Embryonic facial prominence (tissue), 1 donor: ENCODE measurements at regions not wholly inside any gene's neighbourhood (a gene's known extent, or its start where the extent isn't known, plus 50 kb on each side); places are given as distances from the start of the nearest gene placed in this dataset.

Experiments
- DNase-seq: peaks from one replicate; pipeline ENCODE4 v3.0.0-alpha.2; 2016; ENCODE audit errors: extremely low spot score

DNA sequence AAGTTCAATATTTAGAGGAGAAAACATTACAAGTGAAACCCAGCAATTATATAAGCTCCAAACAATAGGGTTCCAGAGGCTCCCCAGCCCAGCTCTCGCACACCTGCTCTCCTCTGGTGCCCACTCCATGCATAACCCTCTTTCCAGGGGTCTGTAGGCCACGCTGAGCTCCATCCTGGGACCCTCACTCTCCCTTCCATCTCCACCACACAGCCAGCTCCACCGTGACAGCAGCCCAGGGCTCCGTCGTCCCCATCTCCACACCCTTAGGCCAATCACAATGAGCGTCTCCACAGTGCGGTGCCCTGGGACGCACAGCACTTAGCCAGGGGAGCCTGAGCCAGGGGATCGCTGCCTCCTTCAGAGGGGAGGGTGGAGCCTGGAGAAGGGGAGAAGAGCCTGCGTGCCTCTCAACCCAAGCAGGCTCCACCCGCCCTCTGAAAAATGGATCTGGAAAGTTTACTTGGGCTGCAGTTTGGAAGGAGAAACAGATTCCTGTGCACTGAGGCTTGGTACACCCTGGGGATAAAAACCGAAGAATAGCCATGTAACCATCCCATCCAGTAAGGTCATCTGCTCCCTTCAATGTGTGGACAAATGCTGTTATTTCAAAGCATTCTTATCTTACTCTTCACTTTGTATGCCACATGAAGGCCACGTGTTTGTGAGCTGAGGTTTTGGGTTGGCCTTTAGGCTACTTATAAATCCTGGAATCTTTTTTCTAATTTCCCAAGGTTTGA lies 72.4 kb upstream of the GGTLC1 start:
- no peak for DNase-seq

DNA sequence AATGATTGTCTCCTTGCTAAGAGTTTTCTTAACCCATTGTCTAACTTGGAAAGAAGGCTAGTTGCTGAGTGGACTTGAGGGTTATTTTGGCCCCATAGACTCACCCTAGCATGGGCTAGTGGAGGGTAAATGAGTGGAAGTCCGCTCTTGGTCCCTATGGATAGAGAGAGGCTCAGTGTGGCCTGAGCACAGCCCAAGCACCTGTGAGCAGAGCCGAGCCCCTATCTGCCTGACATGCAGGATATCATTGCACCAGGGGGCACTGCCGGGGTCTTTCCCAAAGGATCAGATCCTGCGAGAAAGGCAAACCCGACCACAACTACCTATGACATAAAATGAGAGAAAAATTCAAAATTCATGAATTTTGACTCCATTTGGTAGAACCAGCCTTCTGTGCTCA lies 70.6 kb upstream of the GGTLC1 start:
- DNase-seq = no peak

DNA sequence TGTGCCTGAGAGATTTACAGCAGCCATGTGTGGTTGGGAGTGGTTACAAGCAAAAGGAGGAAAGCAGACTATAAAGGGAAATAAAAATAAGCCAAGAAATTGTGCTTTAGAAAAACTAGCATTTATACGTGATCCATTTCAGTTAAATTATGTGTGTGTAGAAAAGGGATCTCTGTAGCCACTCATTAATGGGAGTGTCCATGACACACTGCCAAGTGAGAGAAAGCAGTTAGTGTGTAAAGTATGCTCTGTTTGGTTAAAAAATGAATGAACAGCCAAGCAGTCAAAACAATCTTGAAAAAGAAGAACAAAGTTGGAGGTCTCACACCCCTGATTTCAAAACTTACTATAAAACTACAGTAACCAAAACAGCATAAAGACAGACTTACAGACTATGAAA lies 67.9 kb upstream of the GGTLC1 start:
- no peak for DNase-seq

DNA sequence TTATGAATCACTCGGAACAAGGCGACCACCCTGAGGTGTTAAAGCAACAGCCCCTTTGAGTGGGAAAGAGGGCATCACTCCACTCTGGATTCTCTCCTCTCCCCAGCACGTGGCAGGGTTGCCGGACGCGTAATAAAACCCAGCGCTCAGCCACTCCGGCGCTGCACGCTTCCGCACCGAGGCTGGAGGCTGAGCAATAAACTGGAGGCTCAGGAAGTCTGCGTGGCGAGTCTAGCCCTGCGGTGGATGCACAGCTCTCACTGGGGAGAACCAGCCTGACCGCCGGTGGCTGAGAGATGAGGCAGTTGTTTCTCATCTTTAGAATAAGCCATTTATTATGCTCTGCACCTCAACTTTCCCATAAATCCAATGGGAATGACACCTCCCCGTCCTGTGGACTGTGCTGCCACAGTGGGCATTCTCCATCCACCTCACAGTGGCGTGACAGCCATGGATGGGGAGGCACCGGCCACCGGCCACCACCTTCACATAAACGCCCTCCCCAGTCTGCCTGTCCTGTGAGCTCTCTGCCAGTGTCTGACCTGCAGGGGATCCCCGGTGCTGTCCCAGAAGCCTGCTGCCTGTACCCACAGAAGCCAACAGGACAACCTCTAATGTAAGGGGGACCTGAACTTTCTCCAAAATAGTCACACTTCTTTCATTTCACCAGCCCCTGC lies 64.2 kb upstream of the GGTLC1 start:
- DNase-seq = no peak

DNA sequence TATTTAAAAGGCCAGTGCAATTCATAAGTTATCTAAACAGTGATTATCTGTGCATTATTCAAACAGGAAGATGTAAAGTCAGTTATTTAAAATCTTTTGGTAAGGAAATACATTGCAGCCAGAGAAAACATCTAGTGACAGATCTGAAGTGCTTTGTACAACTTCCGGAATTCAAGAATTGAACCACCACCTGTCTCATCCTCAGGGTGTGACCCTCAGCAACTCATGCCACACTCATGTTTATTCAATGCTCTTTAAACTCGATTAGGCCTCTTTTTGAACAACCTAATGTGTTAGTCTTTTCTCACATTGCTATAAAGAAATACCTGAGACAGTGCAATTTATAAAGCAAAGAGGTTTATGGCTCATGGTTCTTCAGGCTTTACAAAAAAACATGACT lies 62.6 kb upstream of the GGTLC1 start:
- no peak for DNase-seq

DNA sequence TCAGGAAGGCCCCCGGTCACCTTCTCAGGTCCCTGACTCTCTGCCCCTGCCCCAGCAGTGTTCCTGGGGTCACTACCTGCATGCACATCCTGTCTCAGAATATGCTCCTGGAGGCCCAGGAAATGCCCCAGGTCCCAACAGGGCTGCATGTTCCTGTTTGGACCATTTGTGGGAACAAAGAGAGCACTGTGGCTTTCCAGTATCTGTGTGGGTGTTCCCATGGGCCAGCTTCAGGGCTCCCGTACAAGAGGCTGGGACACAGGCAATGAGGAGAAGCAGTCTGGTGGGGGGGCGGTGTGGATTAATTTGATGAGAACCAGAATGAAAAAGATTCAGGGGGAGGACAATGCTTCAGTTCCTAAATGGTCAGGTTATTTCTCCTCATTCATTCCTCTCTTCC lies 61.5 kb upstream of the GGTLC1 start:
- no peak for DNase-seq

DNA sequence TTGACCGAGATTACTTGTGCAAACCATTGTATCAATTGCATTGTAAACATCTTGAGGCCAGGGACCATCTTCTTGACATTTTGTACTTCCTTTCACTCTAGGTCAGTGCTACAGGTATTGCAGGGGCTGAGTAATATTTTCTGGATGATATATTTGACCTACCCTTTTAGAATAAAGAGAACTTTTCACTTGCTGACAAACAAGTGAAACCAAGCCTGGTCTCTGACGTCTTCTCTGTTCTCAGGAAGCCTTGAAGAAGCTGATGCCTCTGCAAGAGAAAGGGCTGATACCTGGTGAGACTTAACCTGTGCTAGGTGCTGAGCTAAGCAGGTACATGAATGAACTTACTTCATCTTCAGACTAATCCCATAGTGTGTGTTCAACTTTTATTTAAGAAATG lies 60.5 kb upstream of the GGTLC1 start:
- no peak for DNase-seq

DNA sequence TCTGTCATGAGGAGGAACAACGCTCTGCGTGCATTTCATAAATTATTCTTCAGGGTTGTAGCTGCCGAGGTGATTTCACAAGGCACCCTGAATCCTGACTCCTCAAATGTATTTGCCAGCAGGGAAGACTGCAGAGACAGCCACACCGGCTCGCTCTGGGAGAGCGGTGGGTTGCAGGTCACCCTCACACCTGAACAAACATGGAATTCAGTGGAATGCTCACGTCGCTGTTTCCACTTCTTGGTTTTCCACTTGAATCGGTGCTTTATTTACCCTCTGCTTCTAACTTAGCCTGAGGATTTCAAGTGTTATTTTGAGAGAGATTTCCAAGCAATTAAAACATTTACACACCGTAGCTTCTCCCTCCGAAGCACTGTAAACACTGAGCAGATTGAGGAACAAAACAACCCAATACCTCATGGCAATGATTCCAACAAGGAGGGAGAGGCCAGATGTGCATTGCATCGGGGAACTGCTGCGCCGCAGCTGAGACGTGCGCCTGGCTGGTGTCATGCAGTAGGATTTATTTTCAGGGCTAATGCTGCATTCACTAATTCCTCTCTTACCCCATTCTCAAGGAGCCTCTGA lies 59.5 kb upstream of the GGTLC1 start:
- DNase-seq = no peak

DNA sequence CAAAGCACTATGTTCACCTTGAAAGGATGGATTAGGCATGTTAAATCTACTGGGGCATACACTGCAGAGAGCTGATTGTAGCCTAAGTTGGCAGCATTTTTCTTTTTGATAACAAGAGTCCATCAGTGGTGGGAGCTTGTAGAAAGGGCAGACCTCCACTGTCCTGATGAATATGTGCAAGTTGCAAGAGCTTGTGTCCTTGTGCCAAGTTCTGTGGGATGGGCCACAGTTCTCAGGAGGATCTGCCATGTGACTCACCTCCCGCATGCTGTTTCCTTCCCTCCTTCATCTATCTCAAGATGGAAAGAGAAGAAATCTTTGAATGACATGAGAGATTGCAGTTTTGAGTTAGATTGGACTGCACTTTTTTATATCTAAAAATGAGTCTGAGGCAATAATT lies 58.3 kb upstream of the GGTLC1 start:
- no peak for DNase-seq

DNA sequence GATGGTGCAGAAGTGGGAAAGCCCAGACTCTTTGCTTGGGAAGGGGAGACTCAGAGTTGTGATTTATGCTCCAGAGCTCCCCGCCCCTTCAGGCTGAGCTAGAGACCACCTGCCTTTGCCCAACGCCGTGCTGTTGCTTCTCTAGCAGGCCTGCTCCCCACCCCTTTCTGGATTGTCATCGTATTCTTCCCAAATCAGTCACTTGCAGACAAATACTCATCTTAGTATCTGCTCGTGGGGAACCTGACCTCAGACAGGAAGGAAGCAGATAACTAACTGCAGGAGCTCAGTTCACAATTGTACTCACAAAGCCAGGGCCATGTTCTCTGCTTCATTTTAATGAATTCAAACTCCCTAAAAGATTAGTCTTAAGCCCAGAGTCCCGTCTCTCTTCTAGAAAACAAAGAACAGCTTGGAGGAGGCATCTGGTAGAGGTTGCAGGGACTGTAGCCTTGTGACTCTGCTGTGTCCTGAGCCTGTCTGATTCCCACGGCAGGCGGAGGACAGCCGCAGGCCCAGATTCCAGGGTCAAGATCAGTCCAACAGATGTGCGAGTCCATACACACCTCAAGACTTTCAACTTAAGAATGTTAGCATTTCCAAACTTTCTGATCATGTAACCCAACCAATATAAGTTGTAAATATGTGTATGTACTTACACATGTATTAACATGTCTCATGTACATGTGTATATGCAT lies 57.2 kb upstream of the GGTLC1 start:
- no peak for DNase-seq

DNA sequence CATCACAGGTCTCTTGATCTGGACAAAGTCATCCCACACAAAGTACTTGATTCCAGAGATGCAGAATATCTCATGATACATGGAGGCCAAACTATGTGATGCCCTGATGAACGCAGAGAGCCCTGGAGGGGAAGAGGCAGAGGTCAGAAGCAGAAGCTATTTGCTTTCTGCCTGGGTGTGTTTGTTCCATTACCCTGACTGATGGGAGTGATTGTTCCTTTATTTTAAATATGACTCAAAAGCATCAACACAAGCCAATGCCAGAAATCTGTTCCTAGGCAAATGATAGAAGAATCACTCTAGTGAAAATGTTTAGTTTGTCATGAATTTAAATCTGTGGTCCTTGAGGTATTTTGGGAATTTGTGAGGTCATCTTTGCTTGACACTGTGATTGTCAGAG lies 54.7 kb upstream of the GGTLC1 start:
- no peak for DNase-seq

DNA sequence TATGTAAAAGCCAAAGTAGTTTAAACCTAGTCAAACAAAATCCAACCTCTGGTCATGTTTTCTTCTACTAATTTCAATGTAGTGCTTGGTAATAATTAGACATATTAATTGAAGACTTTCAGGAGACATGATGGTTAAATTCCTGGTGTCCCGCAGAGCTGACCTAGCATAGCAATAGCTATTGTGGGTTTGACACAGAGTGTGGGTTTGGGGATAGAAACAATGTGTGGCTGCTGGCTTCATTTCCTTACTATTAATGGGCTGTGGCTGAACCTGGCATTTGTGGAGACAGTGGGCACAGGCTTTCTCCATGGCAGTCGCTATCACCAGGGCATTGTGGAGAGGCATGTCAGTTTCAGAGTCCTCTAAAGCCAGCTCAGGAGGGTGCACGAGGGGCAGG lies 54.1 kb upstream of the GGTLC1 start:
- no peak for DNase-seq

DNA sequence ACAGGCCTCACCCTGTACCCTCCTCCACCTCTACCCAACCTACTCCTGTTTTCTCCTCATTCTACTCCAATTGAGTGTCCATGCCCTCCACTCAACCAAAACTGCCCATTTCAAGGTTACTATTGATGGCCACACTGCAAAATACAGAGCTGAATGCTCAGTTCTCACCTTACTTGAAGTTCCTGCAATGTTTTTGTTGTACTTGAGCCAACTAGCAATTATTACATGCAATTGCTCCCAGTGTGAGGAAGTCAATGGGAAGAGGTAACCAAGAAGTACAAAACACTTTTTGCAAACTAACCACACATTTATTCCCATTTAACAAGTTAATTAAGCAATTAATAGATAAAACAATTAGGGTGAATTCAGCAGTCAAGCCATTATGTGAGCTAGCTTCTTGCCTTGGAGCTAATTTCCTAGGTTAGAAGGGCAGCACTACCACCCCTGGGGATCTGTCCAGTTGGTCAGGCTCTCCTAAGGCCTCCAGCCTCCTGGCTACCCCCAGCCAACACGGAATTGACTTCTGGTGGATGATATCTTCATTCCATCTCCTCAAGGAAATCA lies 52.4 kb upstream of the GGTLC1 start:
- DNase-seq = no peak

DNA sequence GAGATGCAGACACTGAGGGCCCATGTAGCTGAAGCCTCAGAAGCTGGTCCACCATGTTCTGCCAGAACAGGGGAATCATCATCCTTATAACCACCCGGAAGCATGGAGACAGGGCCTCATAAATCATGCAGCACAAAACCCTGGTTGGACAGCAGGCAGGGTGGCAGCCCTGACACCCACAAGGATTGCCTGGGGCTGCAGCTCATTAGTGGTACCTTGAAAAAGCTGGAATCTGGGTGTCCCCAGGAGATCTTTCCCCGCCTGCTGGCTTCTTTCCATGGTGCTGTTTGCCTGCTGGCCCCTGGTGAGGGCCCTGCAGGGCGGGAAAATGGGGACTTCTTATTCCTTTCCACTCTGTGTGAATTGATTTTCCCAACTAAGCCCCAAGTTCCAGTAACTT lies 50.6 kb upstream of the GGTLC1 start:
- no peak for DNase-seq
